HEK293 (cell line): ENCODE measurements at regions not wholly inside any gene's neighbourhood (a gene's known extent, or its start where the extent isn't known, plus 50 kb on each side); places are given as distances from the start of the nearest gene placed in this dataset.

Experiments used
- SP2 ChIP-seq: fragments of 450-650 bp; formaldehyde crosslinking; IDR thresholded peaks from 2 replicates; pipeline ENCODE4 v1.5.1; 2016; ENCODE audit warnings: missing biosample characterization, missing genetic modification characterization
- ZBTB21 ChIP-seq: fragments of 450-650 bp; formaldehyde crosslinking; IDR thresholded peaks from 2 replicates; pipeline ENCODE4 v1.5.1; 2017; ENCODE audit warnings: missing biosample characterization, missing genetic modification characterization
- ZBTB48 ChIP-seq: fragments of 450-650 bp; formaldehyde crosslinking; IDR thresholded peaks from 2 replicates; pipeline ENCODE4 v1.5.1; 2016; ENCODE audit warnings: missing biosample characterization, missing genetic modification characterization

DNA sequence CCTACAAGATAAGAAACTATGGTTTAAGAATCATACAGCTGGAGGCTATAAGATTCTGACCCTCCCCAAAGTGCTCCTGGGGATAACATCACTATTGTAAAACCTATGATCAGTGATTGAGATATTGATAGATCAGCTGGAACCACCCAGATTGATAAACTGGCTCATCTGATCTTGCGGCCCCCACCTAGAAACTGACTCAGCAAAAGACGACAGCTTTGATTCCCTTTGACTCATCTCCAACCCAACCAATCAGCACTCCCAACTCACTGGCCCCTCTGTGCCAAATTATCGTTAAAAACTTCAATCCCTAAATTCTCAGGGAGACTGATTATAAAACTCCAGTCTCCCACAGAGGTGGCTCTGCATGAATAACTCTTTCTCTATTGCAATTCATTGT is 106.4 kb downstream of the SCP2D1 start:
- no peak for TF ChIP-seq ZBTB21 (tag by site-specific recombination)
- no peak for TF ChIP-seq SP2 (tag by site-specific recombination)
- TF ChIP-seq ZBTB48 (tag by site-specific recombination) = no peak
